Activated T-cell treated with anti-CD3 and anti-CD28 coated beads, Interleukin-2, amount 50 U/mL, for 72 hours (primary cell): ENCODE measurements at regions not wholly inside any gene's neighbourhood (a gene's known extent, or its start where the extent isn't known, plus 50 kb on each side); places are given as distances from the start of the nearest gene placed in this dataset.
"Not testable (repeated sequence)": the region's sequence is repeated elsewhere in the genome, so short reads cannot be mapped to it uniquely, and the experiment has no call there.

Experiments
- ATAC-seq, 2 donors: fragments of 150-1000 bp; cut with Tn5 transposase; replicated peaks in 1 of 2; 2 replicates each; pipeline ENCODE4 v1.10.0; 2021; ENCODE audit warnings: moderate library complexity in 2 of 2, mild to moderate bottlenecking in 1 of 2
- DNase-seq, 2 donors: peaks; one replicate each; pipeline ENCODE4 v3.0.0; 2021 to 2022; ENCODE audit warnings: mixed read lengths in 1 of 2
- H3K27ac Mint-ChIP-seq: one replicate; pipeline ENCODE4 v1.8.0; 2022; ENCODE audit warnings: mild to moderate bottlenecking, moderate library complexity, mixed read lengths
- H3K27me3 Mint-ChIP-seq: one replicate; pipeline ENCODE4 v1.8.0; 2022; ENCODE audit warnings: low read depth, mixed read lengths
- H3K36me3 Mint-ChIP-seq, 2 donors: one replicate each; pipeline ENCODE4 v1.8.0; 2022; ENCODE audit warnings: mixed read lengths in 2 of 2, mild to moderate bottlenecking in 1 of 2; ENCODE audit not compliant: insufficient read depth in 2 of 2
- H3K4me1 Mint-ChIP-seq: one replicate; pipeline ENCODE4 v1.8.0; 2022; ENCODE audit warnings: low read depth, mixed read lengths
- H3K4me3 Mint-ChIP-seq, 2 donors: one replicate each; pipeline ENCODE4 v1.8.0; 2022; ENCODE audit warnings: mild to moderate bottlenecking in 2 of 2, mixed read lengths in 2 of 2, moderate library complexity in 2 of 2
- H3K9me3 Mint-ChIP-seq, 2 donors: one replicate each; pipeline ENCODE4 v1.8.0; 2022; ENCODE audit warnings: mixed read lengths in 2 of 2

GRCh38 chr11:97079244-97079643 lies 689.4 kb downstream of the JRKL start:
- Mint-ChIP-seq H3K27me3 (no peaks in the 10 kb centered on the region), H3K9me3 (peaks cover 3 to 8% of the 10 kb centered on the region in 2 donors)

GRCh38 chr11:97087419-97087818 lies 697.6 kb downstream of the JRKL start:
- no peak for DNase-seq
- no peaks in the 10 kb centered on the region for H3K27me3 Mint-ChIP-seq

More at GRCh38 chr11:97079244-97079643, 689.4 kb downstream of the JRKL start:
- DNase-seq (no peak), ATAC-seq (no peak)
- H3K4me3 Mint-ChIP-seq = no peak overlapping the region
- no peaks in the 10 kb centered on the region for H3K36me3 Mint-ChIP-seq
- H3K27ac Mint-ChIP-seq = no peak overlapping the region
- H3K4me1 Mint-ChIP-seq = no peaks in the 10 kb centered on the region

GRCh38 chr11:97092823-97093222 lies 703.0 kb downstream of the JRKL start:
- Mint-ChIP-seq H3K27me3 (no peaks in the 10 kb centered on the region), H3K4me3 (no peak overlapping the region), H3K9me3 (peaks cover 0 to 4% of the 10 kb centered on the region in 2 donors), H3K4me1 (no peaks in the 10 kb centered on the region), H3K27ac (no peak overlapping the region), H3K36me3 (no peaks in the 10 kb centered on the region)
- ATAC-seq (no peak), DNase-seq (no peak)

More at GRCh38 chr11:97087419-97087818, 697.6 kb downstream of the JRKL start:
- Mint-ChIP-seq H3K27ac (no peak overlapping the region), H3K4me3 (no peak overlapping the region), H3K9me3 (peaks cover 3 to 9% of the 10 kb centered on the region in 2 donors), H3K4me1 (no peaks in the 10 kb centered on the region), H3K36me3 (no peaks in the 10 kb centered on the region)
- ATAC-seq = no peak

- H3K27ac Mint-ChIP-seq, H3K27me3 Mint-ChIP-seq, DNase-seq, ATAC-seq, H3K4me3 Mint-ChIP-seq, H3K4me1 Mint-ChIP-seq, H3K36me3 Mint-ChIP-seq: not testable (repeated sequence)
- peaks cover 6 to 14% of the 10 kb centered on the region in 2 donors for H3K9me3 Mint-ChIP-seq
Measured at GRCh38 chr11:97102180-97102579, 712.4 kb downstream of the JRKL start.

GRCh38 chr11:97107604-97108003 lies 717.8 kb downstream of the JRKL start:
- H3K4me3 Mint-ChIP-seq = no peak overlapping the region
- ATAC-seq (no peak), DNase-seq (no peak)
- no peaks in the 10 kb centered on the region for H3K4me1 Mint-ChIP-seq
- H3K9me3 Mint-ChIP-seq = peaks cover 4 to 5% of the 10 kb centered on the region in 2 donors
- H3K27me3 Mint-ChIP-seq = no peaks in the 10 kb centered on the region
- no peak overlapping the region for H3K27ac Mint-ChIP-seq
- no peaks in the 10 kb centered on the region for H3K36me3 Mint-ChIP-seq

- Mint-ChIP-seq H3K36me3 (no peaks in the 10 kb centered on the region), H3K9me3 (peaks cover 0 to 2% of the 10 kb centered on the region in 2 donors), H3K4me1 (no peaks in the 10 kb centered on the region), H3K27me3 (no peaks in the 10 kb centered on the region), H3K4me3 (no peak overlapping the region), H3K27ac (no peak overlapping the region)
- no peak for ATAC-seq
- DNase-seq = no peak
Measured at GRCh38 chr11:97109078-97109477, 719.3 kb downstream of the JRKL start.

- Mint-ChIP-seq H3K36me3 (no peaks in the 10 kb centered on the region), H3K9me3 (peaks cover 0 to 2% of the 10 kb centered on the region in 2 donors), H3K4me3 (no peak overlapping the region), H3K27ac (no peak overlapping the region), H3K4me1 (no peaks in the 10 kb centered on the region), H3K27me3 (no peaks in the 10 kb centered on the region)
- no peak for ATAC-seq
- no peak for DNase-seq
Measured at GRCh38 chr11:97110376-97110775, 720.6 kb downstream of the JRKL start.

- Mint-ChIP-seq H3K36me3 (no peaks in the 10 kb centered on the region), H3K27me3 (no peaks in the 10 kb centered on the region), H3K4me1 (no peaks in the 10 kb centered on the region), H3K9me3 (peaks cover 0 to 2% of the 10 kb centered on the region in 2 donors), H3K27ac (peak overlapping the region; percentile 29), H3K4me3 (no peak overlapping the region)
- DNase-seq = no peak
- ATAC-seq = no peak
Measured at GRCh38 chr11:97111559-97111958, 721.7 kb downstream of the JRKL start.

GRCh38 chr11:97118614-97119200 lies 728.9 kb downstream of the JRKL start:
- no peak for ATAC-seq
- no peak overlapping the region for H3K4me3 Mint-ChIP-seq
- no peak overlapping the region for H3K27ac Mint-ChIP-seq
- H3K27me3 Mint-ChIP-seq = no peaks in the 10 kb centered on the region
- no peaks in the 10 kb centered on the region for H3K4me1 Mint-ChIP-seq
- no peak for DNase-seq
- H3K9me3 Mint-ChIP-seq = no peaks in the 10 kb centered on the region
- H3K36me3 Mint-ChIP-seq = no peaks in the 10 kb centered on the region

GRCh38 chr11:97123237-97123636 lies 733.4 kb downstream of the JRKL start:
- DNase-seq (no peak), ATAC-seq (no peak)
- peaks cover 5 to 8% of the 10 kb centered on the region in 2 donors for H3K9me3 Mint-ChIP-seq
- no peaks in the 10 kb centered on the region for H3K36me3 Mint-ChIP-seq
- H3K27ac Mint-ChIP-seq = no peak overlapping the region
- no peaks in the 10 kb centered on the region for H3K4me1 Mint-ChIP-seq
- H3K27me3 Mint-ChIP-seq = no peaks in the 10 kb centered on the region
- H3K4me3 Mint-ChIP-seq = no peak overlapping the region

- Mint-ChIP-seq H3K9me3 (peaks cover 12 to 15% of the 10 kb centered on the region in 2 donors), H3K27ac (no peak overlapping the region), H3K36me3 (no peaks in the 10 kb centered on the region), H3K27me3 (no peaks in the 10 kb centered on the region), H3K4me1 (no peaks in the 10 kb centered on the region), H3K4me3 (no peak overlapping the region)
- DNase-seq = no peak
- no peak for ATAC-seq
Measured at GRCh38 chr11:97136067-97136466, 746.3 kb downstream of the JRKL start.

GRCh38 chr11:97140885-97141494 lies 751.2 kb downstream of the JRKL start:
- H3K27me3 Mint-ChIP-seq = no peaks in the 10 kb centered on the region
- no peak overlapping the region for H3K27ac Mint-ChIP-seq
- H3K4me3 Mint-ChIP-seq = no peak overlapping the region
- H3K36me3 Mint-ChIP-seq = no peaks in the 10 kb centered on the region
- no peaks in the 10 kb centered on the region for H3K4me1 Mint-ChIP-seq
- ATAC-seq = no peak
- no peak for DNase-seq
- H3K9me3 Mint-ChIP-seq = peaks cover 14 to 15% of the 10 kb centered on the region in 2 donors

GRCh38 chr11:97143463-97143862 lies 753.6 kb downstream of the JRKL start:
- DNase-seq = no peak
- Mint-ChIP-seq H3K9me3 (peaks cover 15% of the 10 kb centered on the region in 2 donors), H3K4me3 (no peak overlapping the region), H3K27me3 (no peaks in the 10 kb centered on the region), H3K36me3 (no peaks in the 10 kb centered on the region), H3K27ac (no peak overlapping the region), H3K4me1 (no peaks in the 10 kb centered on the region)
- ATAC-seq = no peak

GRCh38 chr11:97149741-97150140 lies 759.9 kb downstream of the JRKL start:
- peaks cover 2 to 3% of the 10 kb centered on the region in 2 donors for H3K9me3 Mint-ChIP-seq
- H3K4me3 Mint-ChIP-seq = no peak overlapping the region
- H3K27me3 Mint-ChIP-seq = no peaks in the 10 kb centered on the region
- ATAC-seq (no peak), DNase-seq (no peak)
- no peaks in the 10 kb centered on the region for H3K36me3 Mint-ChIP-seq
- no peaks in the 10 kb centered on the region for H3K4me1 Mint-ChIP-seq
- H3K27ac Mint-ChIP-seq = no peak overlapping the region
